ENCODE measurements at regions not wholly inside any gene's neighbourhood (a gene's known extent, or its start where the extent isn't known, plus 50 kb on each side); places are given as distances from the start of the nearest gene placed in this dataset.

- TF ChIP-seq ZNF451 (CRISPR knock-in tag; IDR thresholded peaks at IDR 0.05) (no peak), SMC3 (IDR thresholded peaks at IDR 0.05; ENCODE audit: low read length) (no peak), ZNF143 (CRISPR knock-in tag; IDR thresholded peaks at IDR 0.05) (no peak), FOXK2 (IDR thresholded peaks at IDR 0.05) (no peak), HBP1 (CRISPR knock-in tag; IDR thresholded peaks at IDR 0.05; ENCODE audit: low read depth) (no peak), USF2 (IDR thresholded peaks at IDR 0.05; ENCODE audit: low read depth, low read length) (no peak), USF2 (CRISPR knock-in tag; IDR thresholded peaks at IDR 0.05; ENCODE audit: borderline replicate concordance) (no peak), CTCF (CRISPR knock-in tag; IDR thresholded peaks at IDR 0.05) (no peak), SALL2 (CRISPR knock-in tag; IDR thresholded peaks at IDR 0.05) (no peak), ZFP82 (CRISPR knock-in tag; IDR thresholded peaks at IDR 0.05; ENCODE audit: borderline replicate concordance) (no peak), UBTF (CRISPR knock-in tag; IDR thresholded peaks at IDR 0.05) (no peak), ZNF660 (CRISPR knock-in tag; IDR thresholded peaks at IDR 0.05; ENCODE audit: borderline replicate concordance, low read depth) (no peak), NFE2L1 (CRISPR knock-in tag; IDR thresholded peaks at IDR 0.05; ENCODE audit: borderline replicate concordance) (no peak), GPN1 (CRISPR knock-in tag; IDR thresholded peaks at IDR 0.05; ENCODE audit: borderline replicate concordance) (no peak), EZH2 (conservative IDR thresholded peaks at IDR 0.05; ENCODE audit: low read depth, low read length) (no peak)
Measured at GRCh38 chr17:74148901-74149596, 54.4 kb upstream of the RPL38 start.

Measured in HepG2 (cell line).